ENCODE measurements at regions not wholly inside any gene's neighbourhood (a gene's known extent, or its start where the extent isn't known, plus 50 kb on each side); places are given as distances from the start of the nearest gene placed in this dataset.

GRCh38 chr5:158049459-158049858 lies 190.5 kb upstream of the CLINT1 start:
- TF ChIP-seq CTCF (conservative IDR thresholded peaks at IDR 0.05 in 1 of 2, IDR thresholded peaks at IDR 0.05 in 1 of 2; ENCODE audit: low read depth in 1 of 2, low read length in 2 of 2) (no peak), EZH2 (IDR thresholded peaks at IDR 0.05; ENCODE audit: low read length, missing control alignments) (no peak)
